ENCODE measurements at regions not wholly inside any gene's neighbourhood (a gene's known extent, or its start where the extent isn't known, plus 50 kb on each side); places are given as distances from the start of the nearest gene placed in this dataset.

GRCh38 chr16:35405526-35405925, 1946.1 kb downstream of the TP53TG3F start:
- no peak for TF ChIP-seq GLI2 (tag by site-specific recombination; IDR thresholded peaks at IDR 0.05; ENCODE audit: borderline replicate concordance, low read depth)
- no peak for TF ChIP-seq ZNF174 (tag by site-specific recombination; IDR thresholded peaks at IDR 0.05)
- TF ChIP-seq SALL2 (tag by site-specific recombination; IDR thresholded peaks at IDR 0.05; ENCODE audit: borderline replicate concordance), result no peak
- TF ChIP-seq ZBTB7A (tag by site-specific recombination; IDR thresholded peaks at IDR 0.05; ENCODE audit: low read depth), result no peak
- no peak for TF ChIP-seq CTCF (tag by site-specific recombination; IDR thresholded peaks at IDR 0.05)
- TF ChIP-seq REST (tag by site-specific recombination; IDR thresholded peaks at IDR 0.05), result no peak
- no peak for TF ChIP-seq SP2 (tag by site-specific recombination; IDR thresholded peaks at IDR 0.05)
- TF ChIP-seq GLIS2 (tag by site-specific recombination; IDR thresholded peaks at IDR 0.05), result no peak
